ENCODE measurements at regions not wholly inside any gene's neighbourhood (a gene's known extent, or its start where the extent isn't known, plus 50 kb on each side); places are given as distances from the start of the nearest gene placed in this dataset.

DNA sequence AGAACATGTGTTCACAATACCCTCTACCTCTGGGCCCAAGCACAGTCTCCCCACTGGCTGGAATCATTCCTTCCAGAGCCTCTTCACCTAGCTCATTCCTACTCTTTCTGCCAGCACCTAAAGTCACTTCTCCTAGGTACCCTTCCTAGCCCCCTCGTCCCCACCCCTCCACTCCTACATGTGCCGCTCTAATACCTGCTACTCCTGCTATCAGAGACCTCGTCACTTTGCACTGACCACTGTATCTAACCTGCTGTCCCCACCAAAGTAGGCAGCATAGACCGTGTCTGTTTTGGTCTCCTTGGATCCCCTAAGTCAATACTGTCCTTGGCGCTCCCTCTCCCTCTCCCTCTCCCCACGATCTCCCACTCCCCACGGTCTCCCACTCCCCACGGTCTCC is 53.2 kb upstream of the PKDCC start:
- TF ChIP-seq, protein P1, sequence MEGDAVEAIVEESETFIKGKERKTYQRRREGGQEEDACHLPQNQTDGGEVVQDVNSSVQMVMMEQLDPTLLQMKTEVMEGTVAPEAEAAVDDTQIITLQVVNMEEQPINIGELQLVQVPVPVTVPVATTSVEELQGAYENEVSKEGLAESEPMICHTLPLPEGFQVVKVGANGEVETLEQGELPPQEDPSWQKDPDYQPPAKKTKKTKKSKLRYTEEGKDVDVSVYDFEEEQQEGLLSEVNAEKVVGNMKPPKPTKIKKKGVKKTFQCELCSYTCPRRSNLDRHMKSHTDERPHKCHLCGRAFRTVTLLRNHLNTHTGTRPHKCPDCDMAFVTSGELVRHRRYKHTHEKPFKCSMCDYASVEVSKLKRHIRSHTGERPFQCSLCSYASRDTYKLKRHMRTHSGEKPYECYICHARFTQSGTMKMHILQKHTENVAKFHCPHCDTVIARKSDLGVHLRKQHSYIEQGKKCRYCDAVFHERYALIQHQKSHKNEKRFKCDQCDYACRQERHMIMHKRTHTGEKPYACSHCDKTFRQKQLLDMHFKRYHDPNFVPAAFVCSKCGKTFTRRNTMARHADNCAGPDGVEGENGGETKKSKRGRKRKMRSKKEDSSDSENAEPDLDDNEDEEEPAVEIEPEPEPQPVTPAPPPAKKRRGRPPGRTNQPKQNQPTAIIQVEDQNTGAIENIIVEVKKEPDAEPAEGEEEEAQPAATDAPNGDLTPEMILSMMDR (IDR thresholded peaks at IDR 0.05; ENCODE audit: insufficient read depth, low read depth, low read length) = no peak
- no peak for TF ChIP-seq EZH2 (IDR thresholded peaks at IDR 0.05; ENCODE audit: insufficient read depth, low read length)

All from astrocyte (in vitro differentiated cells and primary cell).